AG20443 (cell line): ENCODE measurements at regions not wholly inside any gene's neighbourhood (a gene's known extent, or its start where the extent isn't known, plus 50 kb on each side); places are given as distances from the start of the nearest gene placed in this dataset.

Source experiments
- DNase-seq: peaks from one replicate; pipeline ENCODE4 v3.0.0; 2012; ENCODE audit warnings: low spot score, mixed read lengths

GRCh38 chr3:41106691-41107090, 92.6 kb upstream of the CTNNB1 start:
- no peak for DNase-seq

GRCh38 chr3:41111011-41111410, 88.3 kb upstream of the CTNNB1 start:
- no peak for DNase-seq

GRCh38 chr3:41112466-41112865, 86.8 kb upstream of the CTNNB1 start:
- no peak for DNase-seq

GRCh38 chr3:41115069-41115468, 84.2 kb upstream of the CTNNB1 start:
- DNase-seq, result no peak

GRCh38 chr3:41116851-41117250, 82.5 kb upstream of the CTNNB1 start:
- no peak for DNase-seq

GRCh38 chr3:41117398-41117870, 81.9 kb upstream of the CTNNB1 start:
- DNase-seq, result peak; percentile 54

- DNase-seq, result no peak
Observed at GRCh38 chr3:41118461-41119390, 80.6 kb upstream of the CTNNB1 start.

- DNase-seq, result no peak
Observed at GRCh38 chr3:41120460-41120859, 78.8 kb upstream of the CTNNB1 start.

GRCh38 chr3:41125258-41125657, 74.0 kb upstream of the CTNNB1 start:
- no peak for DNase-seq

- no peak for DNase-seq
Observed at GRCh38 chr3:41126472-41126871, 72.8 kb upstream of the CTNNB1 start.

GRCh38 chr3:41126961-41127360, 72.3 kb upstream of the CTNNB1 start:
- no peak for DNase-seq

- no peak for DNase-seq
Observed at GRCh38 chr3:41127414-41127813, 71.9 kb upstream of the CTNNB1 start.

- no peak for DNase-seq
Observed at GRCh38 chr3:41129731-41130130, 69.6 kb upstream of the CTNNB1 start.

- DNase-seq, result no peak
Observed at GRCh38 chr3:41131224-41131623, 68.1 kb upstream of the CTNNB1 start.

GRCh38 chr3:41137686-41138111, 61.6 kb upstream of the CTNNB1 start:
- DNase-seq, result no peak

- no peak for DNase-seq
Observed at GRCh38 chr3:41138146-41138545, 61.2 kb upstream of the CTNNB1 start.

GRCh38 chr3:41138601-41139000, 60.7 kb upstream of the CTNNB1 start:
- DNase-seq, result no peak

GRCh38 chr3:41140242-41140641, 59.1 kb upstream of the CTNNB1 start:
- DNase-seq, result no peak

GRCh38 chr3:41141433-41142167, 57.7 kb upstream of the CTNNB1 start:
- no peak for DNase-seq

- DNase-seq, result no peak
Observed at GRCh38 chr3:41143421-41144031, 55.8 kb upstream of the CTNNB1 start.

GRCh38 chr3:41144631-41145030, 54.7 kb upstream of the CTNNB1 start:
- no peak for DNase-seq

GRCh38 chr3:41148478-41148877, 50.8 kb upstream of the CTNNB1 start:
- DNase-seq, result no peak

- no peak for DNase-seq
Observed at GRCh38 chr3:41148901-41149300, 50.4 kb upstream of the CTNNB1 start.
